Vagina (tissue), 2 donors: ENCODE measurements at regions not wholly inside any gene's neighbourhood (a gene's known extent, or its start where the extent isn't known, plus 50 kb on each side); places are given as distances from the start of the nearest gene placed in this dataset.

Source experiments
- DNase-seq, 2 donors: peaks; one replicate each; pipeline ENCODE4 v3.0.0-alpha.2; 2017; ENCODE audit errors: extremely low spot score in 2 of 2
- H3K27ac ChIP-seq: fragments of 200-600 bp; sonication (generic); one replicate; pipeline ENCODE4 v1.5.1; 2019
- H3K27me3 ChIP-seq: fragments of 200-600 bp; sonication (generic); one replicate; pipeline ENCODE4 v1.5.1; 2019
- H3K36me3 ChIP-seq, 2 donors: fragments of 200-600 bp; sonication (generic); one replicate each; pipeline ENCODE4 v1.5.1; 2017 to 2019
- H3K4me1 ChIP-seq: fragments of 200-600 bp; sonication (generic); one replicate; pipeline ENCODE4 v1.5.1; 2019
- H3K4me3 ChIP-seq, 2 donors: fragments of 200-600 bp; sonication (generic); 1 replicate in 1 of 2; 2 replicates in 1 of 2; pipeline ENCODE4 v1.5.1; 2016 to 2019
- H3K9me3 ChIP-seq: fragments of 200-600 bp; sonication (generic); one replicate; pipeline ENCODE4 v1.5.1; 2019
- POLR2A ChIP-seq, 2 donors: fragments of 450-650 bp; IDR thresholded peaks; one replicate each; pipeline ENCODE4 v1.6.1; 2017; ENCODE audit warnings: antibody characterized with exemption in 2 of 2, mild to moderate bottlenecking in 2 of 2, moderate library complexity in 2 of 2
- POLR2AphosphoS5 ChIP-seq, 2 donors: sonication (generic); formaldehyde crosslinking; IDR thresholded peaks; one replicate each; pipeline ENCODE4 v1.9.0; 2017; ENCODE audit warnings: antibody characterized with exemption in 2 of 2, mild to moderate bottlenecking in 2 of 2, low read depth in 1 of 2; ENCODE audit not compliant: insufficient read depth in 1 of 2
- intact Hi-C: fragments of 100-400 bp; cut with DNase I; formaldehyde crosslinking; loops from one replicate; pipeline ENCODE4 v1.15.1; 2023
- TF ChIP-seq, protein P1 (sequence below), 3 experiments: fragments of 450-650 bp in 2 of 3; fragments of 200-600 bp in 1 of 3; sonication (generic) in 1 of 3; IDR thresholded peaks; one replicate each; pipeline ENCODE4 v1.5.1; 2017 to 2019; ENCODE audit warnings: antibody characterized with exemption in 3 of 3, mild to moderate bottlenecking in 2 of 3, moderate library complexity in 2 of 3

DNA sequence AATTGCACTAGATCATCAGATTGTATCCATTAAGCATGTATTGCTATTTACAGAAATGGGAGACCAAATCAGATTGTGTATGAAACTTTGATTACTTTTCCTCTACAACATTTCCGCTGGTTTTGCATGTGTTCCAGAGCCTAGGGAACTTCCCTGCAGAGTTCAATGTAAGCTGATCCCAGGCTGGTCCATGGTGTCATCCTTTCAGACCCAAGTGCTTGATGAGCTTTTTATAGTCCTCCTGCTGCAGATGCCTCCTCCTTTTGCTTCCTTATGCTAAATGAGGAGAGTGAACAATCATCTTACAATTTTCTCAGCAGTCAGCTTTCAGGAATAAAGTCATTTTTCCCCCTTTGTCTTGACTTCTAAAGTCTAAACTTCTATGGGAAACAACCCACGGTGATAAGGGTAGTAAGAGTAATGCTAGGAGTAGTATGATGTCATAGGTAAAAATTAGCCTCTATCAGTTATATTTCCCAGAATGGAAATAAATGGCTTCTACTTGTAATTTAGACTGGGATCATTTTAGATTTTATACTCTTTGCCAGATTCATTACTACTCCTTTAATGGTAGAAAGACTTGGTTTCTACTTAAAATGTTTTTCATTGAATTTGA is 55.1 kb upstream of the SLC4A4 start:
- no peaks in the 10 kb centered on the region for H3K36me3 ChIP-seq
- no peak overlapping the region for H3K27ac ChIP-seq
- no peak for DNase-seq
- intact Hi-C loops = no loop called here
- H3K27me3 ChIP-seq = no peaks in the 10 kb centered on the region
- H3K4me1 ChIP-seq = no peaks in the 10 kb centered on the region
- TF ChIP-seq, protein P1, sequence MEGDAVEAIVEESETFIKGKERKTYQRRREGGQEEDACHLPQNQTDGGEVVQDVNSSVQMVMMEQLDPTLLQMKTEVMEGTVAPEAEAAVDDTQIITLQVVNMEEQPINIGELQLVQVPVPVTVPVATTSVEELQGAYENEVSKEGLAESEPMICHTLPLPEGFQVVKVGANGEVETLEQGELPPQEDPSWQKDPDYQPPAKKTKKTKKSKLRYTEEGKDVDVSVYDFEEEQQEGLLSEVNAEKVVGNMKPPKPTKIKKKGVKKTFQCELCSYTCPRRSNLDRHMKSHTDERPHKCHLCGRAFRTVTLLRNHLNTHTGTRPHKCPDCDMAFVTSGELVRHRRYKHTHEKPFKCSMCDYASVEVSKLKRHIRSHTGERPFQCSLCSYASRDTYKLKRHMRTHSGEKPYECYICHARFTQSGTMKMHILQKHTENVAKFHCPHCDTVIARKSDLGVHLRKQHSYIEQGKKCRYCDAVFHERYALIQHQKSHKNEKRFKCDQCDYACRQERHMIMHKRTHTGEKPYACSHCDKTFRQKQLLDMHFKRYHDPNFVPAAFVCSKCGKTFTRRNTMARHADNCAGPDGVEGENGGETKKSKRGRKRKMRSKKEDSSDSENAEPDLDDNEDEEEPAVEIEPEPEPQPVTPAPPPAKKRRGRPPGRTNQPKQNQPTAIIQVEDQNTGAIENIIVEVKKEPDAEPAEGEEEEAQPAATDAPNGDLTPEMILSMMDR (IDR thresholded peaks at IDR 0.05) = no peak
- TF ChIP-seq POLR2AphosphoS5 (IDR thresholded peaks at IDR 0.05; ENCODE audit: insufficient read depth in 1 of 2, low read depth in 1 of 2) (no peak), POLR2A (IDR thresholded peaks at IDR 0.05) (no peak)
- no peaks in the 10 kb centered on the region for H3K9me3 ChIP-seq
- no peak overlapping the region for H3K4me3 ChIP-seq

DNA sequence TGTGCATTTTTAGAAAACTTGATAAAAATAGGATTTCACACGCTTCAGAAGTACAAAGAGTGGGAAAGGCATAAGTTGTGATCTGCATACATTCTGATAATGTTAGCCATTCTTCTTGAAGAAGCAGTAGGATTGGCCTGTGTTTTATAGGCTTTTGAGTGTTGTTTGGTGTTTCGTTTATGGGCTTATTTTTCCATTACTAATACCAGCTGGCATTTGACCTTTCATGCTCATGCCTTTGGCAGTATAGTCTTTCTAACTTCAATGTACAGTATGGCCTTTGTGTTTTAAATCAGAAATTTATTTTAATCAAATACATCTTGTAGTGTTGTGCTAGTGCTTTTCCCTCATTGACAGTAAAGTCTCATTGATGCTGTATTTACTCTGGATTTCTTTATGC is 51.5 kb upstream of the SLC4A4 start:
- TF ChIP-seq POLR2A (IDR thresholded peaks at IDR 0.05) (no peak), POLR2AphosphoS5 (IDR thresholded peaks at IDR 0.05; ENCODE audit: insufficient read depth in 1 of 2, low read depth in 1 of 2) (no peak)
- TF ChIP-seq, protein P1 (IDR thresholded peaks at IDR 0.05) = no peak
- no peaks in the 10 kb centered on the region for H3K27me3 ChIP-seq
- intact Hi-C loops = no loop called here
- DNase-seq = no peak
- H3K36me3 ChIP-seq = no peaks in the 10 kb centered on the region
- no peaks in the 10 kb centered on the region for H3K9me3 ChIP-seq
- H3K4me3 ChIP-seq = no peak overlapping the region
- H3K27ac ChIP-seq = no peak overlapping the region
- H3K4me1 ChIP-seq = no peaks in the 10 kb centered on the region

DNA sequence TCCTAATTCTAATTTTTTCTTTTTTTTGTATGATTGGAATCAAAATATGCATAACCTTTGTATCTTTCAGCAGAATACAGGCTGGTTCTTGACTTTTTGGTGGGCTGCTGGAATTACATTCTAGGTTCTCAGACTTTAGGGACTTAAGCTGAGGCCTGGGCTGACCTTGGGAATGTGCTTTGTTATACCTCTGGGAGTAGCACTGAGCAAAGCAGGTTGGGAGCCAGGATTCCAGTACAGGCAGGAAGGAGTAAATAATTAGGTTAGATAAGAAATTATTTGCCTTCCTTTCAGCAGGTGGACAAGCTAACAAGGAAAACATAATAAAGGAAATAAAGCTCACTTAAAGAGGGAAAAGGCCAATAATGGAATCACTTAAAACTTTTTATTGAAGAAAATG is 49.9 kb upstream of the SLC4A4 start:
- intact Hi-C loops = no loop called here
- H3K27ac ChIP-seq = no peak overlapping the region
- H3K4me1 ChIP-seq = no peaks in the 10 kb centered on the region
- H3K36me3 ChIP-seq = no peaks in the 10 kb centered on the region
- no peak for TF ChIP-seq POLR2AphosphoS5 (IDR thresholded peaks at IDR 0.05; ENCODE audit: insufficient read depth in 1 of 2, low read depth in 1 of 2)
- TF ChIP-seq POLR2A (IDR thresholded peaks at IDR 0.05) = no peak
- H3K4me3 ChIP-seq = no peak overlapping the region
- no peaks in the 10 kb centered on the region for H3K9me3 ChIP-seq
- DNase-seq = no peak
- H3K27me3 ChIP-seq = no peaks in the 10 kb centered on the region
